ENCODE measurements at regions not wholly inside any gene's neighbourhood (a gene's known extent, or its start where the extent isn't known, plus 50 kb on each side); places are given as distances from the start of the nearest gene placed in this dataset.

GRCh38 chr10:44070282-44070681 is 314.6 kb downstream of the CXCL12 start:
- TF ChIP-seq REST (IDR thresholded peaks at IDR 0.05; ENCODE audit: insufficient read depth in 1 of 2, low read depth in 2 of 2, low read length in 2 of 2) (no peak), SIN3A (IDR thresholded peaks at IDR 0.05; ENCODE audit: borderline replicate concordance, insufficient read depth, low read length) (no peak), TAF1 (IDR thresholded peaks at IDR 0.05; ENCODE audit: borderline replicate concordance, insufficient read depth, low read length) (no peak), FOXP2 (optimal IDR thresholded peaks at IDR 0.05; ENCODE audit: borderline replicate concordance, extremely low read depth, extremely low read length, insufficient read depth) (no peak), POLR2AphosphoS5 (IDR thresholded peaks at IDR 0.05; ENCODE audit: low read depth, low read length) (no peak)

- TF ChIP-seq TAF1 (IDR thresholded peaks at IDR 0.05; ENCODE audit: borderline replicate concordance, insufficient read depth, low read length) (no peak), POLR2AphosphoS5 (IDR thresholded peaks at IDR 0.05; ENCODE audit: low read depth, low read length) (no peak), REST (IDR thresholded peaks at IDR 0.05; ENCODE audit: insufficient read depth in 1 of 2, low read depth in 2 of 2, low read length in 2 of 2) (no peak), SIN3A (IDR thresholded peaks at IDR 0.05; ENCODE audit: borderline replicate concordance, insufficient read depth, low read length) (no peak), FOXP2 (optimal IDR thresholded peaks at IDR 0.05; ENCODE audit: borderline replicate concordance, extremely low read depth, extremely low read length, insufficient read depth) (no peak)
Observed at GRCh38 chr10:44069573-44069972, 315.3 kb downstream of the CXCL12 start.

GRCh38 chr10:44068716-44069482 is 316.0 kb downstream of the CXCL12 start:
- TF ChIP-seq SIN3A (IDR thresholded peaks at IDR 0.05; ENCODE audit: borderline replicate concordance, insufficient read depth, low read length) (no peak), FOXP2 (optimal IDR thresholded peaks at IDR 0.05; ENCODE audit: borderline replicate concordance, extremely low read depth, extremely low read length, insufficient read depth) (no peak), REST (IDR thresholded peaks at IDR 0.05; ENCODE audit: insufficient read depth in 1 of 2, low read depth in 2 of 2, low read length in 2 of 2) (no peak), POLR2AphosphoS5 (IDR thresholded peaks at IDR 0.05; ENCODE audit: low read depth, low read length) (no peak), TAF1 (IDR thresholded peaks at IDR 0.05; ENCODE audit: borderline replicate concordance, insufficient read depth, low read length) (no peak)

GRCh38 chr10:44067432-44067831 is 317.5 kb downstream of the CXCL12 start:
- TF ChIP-seq FOXP2 (optimal IDR thresholded peaks at IDR 0.05; ENCODE audit: borderline replicate concordance, extremely low read depth, extremely low read length, insufficient read depth), result no peak
- TF ChIP-seq SIN3A (IDR thresholded peaks at IDR 0.05; ENCODE audit: borderline replicate concordance, insufficient read depth, low read length), result no peak
- no peak for TF ChIP-seq TAF1 (IDR thresholded peaks at IDR 0.05; ENCODE audit: borderline replicate concordance, insufficient read depth, low read length)
- TF ChIP-seq POLR2AphosphoS5 (IDR thresholded peaks at IDR 0.05; ENCODE audit: low read depth, low read length), result no peak
- no peak for TF ChIP-seq REST (IDR thresholded peaks at IDR 0.05; ENCODE audit: insufficient read depth in 1 of 2, low read depth in 2 of 2, low read length in 2 of 2)
